ENCODE measurements at regions not wholly inside any gene's neighbourhood (a gene's known extent, or its start where the extent isn't known, plus 50 kb on each side); places are given as distances from the start of the nearest gene placed in this dataset.

- POLR2A ChIA-PET, result no interaction called here
- no peaks in the 10 kb centered on the region for H4K20me1 ChIP-seq (ENCODE audit: insufficient read depth, low read length)
- H2AFZ ChIP-seq (ENCODE audit: low read length), result no peak overlapping the region
- H3K4me3 ChIP-seq (replicated peaks in 1 of 3; ENCODE audit: insufficient read depth in 1 of 3, low read depth in 2 of 3, low read length in 3 of 3), result no peak overlapping the region
- no peaks in the 10 kb centered on the region for H3K36me3 ChIP-seq (replicated peaks in 1 of 2; ENCODE audit: control insufficient read depth in 1 of 2, insufficient read depth in 2 of 2, low read length in 2 of 2)
- BruUV-seq (replicated peaks), result no TSS peak
- no peak overlapping the region for H3K27ac ChIP-seq (ENCODE audit: extremely low read length, insufficient read depth, low read length)
- no peak for FAIRE-seq
- TF ChIP-seq ZNF282 (IDR thresholded peaks at IDR 0.05; ENCODE audit: partially characterized antibody) (no peak), MAFG (CRISPR knock-in tag; IDR thresholded peaks at IDR 0.05) (no peak), ETV5 (CRISPR knock-in tag; IDR thresholded peaks at IDR 0.05; ENCODE audit: borderline replicate concordance) (no peak), ZC3H4 (CRISPR knock-in tag; IDR thresholded peaks at IDR 0.05; ENCODE audit: borderline replicate concordance) (no peak), SCMH1 (CRISPR knock-in tag; IDR thresholded peaks at IDR 0.05; ENCODE audit: borderline replicate concordance) (no peak), ZSCAN9 (CRISPR knock-in tag; IDR thresholded peaks at IDR 0.05; ENCODE audit: borderline replicate concordance) (no peak), FOXP1 (IDR thresholded peaks at IDR 0.05) (no peak), FOXP1 (CRISPR knock-in tag; IDR thresholded peaks at IDR 0.05) (no peak)
- ATAC-seq, result no peak
- no peaks in the 10 kb centered on the region for H3K27me3 ChIP-seq (ENCODE audit: control insufficient read depth in 1 of 2, insufficient read depth in 2 of 2, low read length in 2 of 2)
- WGBS (ENCODE audit: low lambda C conversion rate), result 0% methylated on average over 1 of the region's 1 CpG
- no peak for DNase-seq (ENCODE audit: low spot score)
- in situ Hi-C loops (cut with HindIII; ENCODE audit: extremely low pct_ligation_motif_present, low pct_unique_long_range_greater_than_20kb) (no loop called here), intact Hi-C loops (cut with micrococcal nuclease; ENCODE audit: unreplicated experiment) (no loop called here)
- H3K9me3 ChIP-seq (ENCODE audit: low read length), result no peaks in the 10 kb centered on the region
- no peaks in the 10 kb centered on the region for H3K79me2 ChIP-seq (ENCODE audit: insufficient read depth, low read length)
- H3K4me1 ChIP-seq (ENCODE audit: insufficient read depth, low read length), result no peaks in the 10 kb centered on the region
- CTCF ChIA-PET (ENCODE audit: low intra/inter-chr PET ratio, low total read pairs), result no interaction called here
- no peak overlapping the region for H3K4me2 ChIP-seq (ENCODE audit: low read depth, low read length)
- H3K9ac ChIP-seq (ENCODE audit: insufficient read depth, low read depth, low read length), result no peak overlapping the region
Observed at GRCh38 chr4:116073051-116073450, 959.6 kb upstream of the NDST4 start.

- H3K36me3 ChIP-seq (replicated peaks in 1 of 2; ENCODE audit: control insufficient read depth in 1 of 2, insufficient read depth in 2 of 2, low read length in 2 of 2), result no peaks in the 10 kb centered on the region
- H3K9me3 ChIP-seq (ENCODE audit: low read length), result no peaks in the 10 kb centered on the region
- no peaks in the 10 kb centered on the region for H3K27me3 ChIP-seq (ENCODE audit: control insufficient read depth in 1 of 2, insufficient read depth in 2 of 2, low read length in 2 of 2)
- no peak overlapping the region for H3K4me3 ChIP-seq (replicated peaks in 1 of 3; ENCODE audit: insufficient read depth in 1 of 3, low read depth in 2 of 3, low read length in 3 of 3)
- intact Hi-C loops (cut with micrococcal nuclease; ENCODE audit: unreplicated experiment) (no loop called here), in situ Hi-C loops (cut with HindIII; ENCODE audit: extremely low pct_ligation_motif_present, low pct_unique_long_range_greater_than_20kb) (no loop called here)
- no peaks in the 10 kb centered on the region for H3K79me2 ChIP-seq (ENCODE audit: insufficient read depth, low read length)
- BruUV-seq (replicated peaks), result no TSS peak
- no peak overlapping the region for H3K27ac ChIP-seq (ENCODE audit: extremely low read length, insufficient read depth, low read length)
- ChIA-PET CTCF (ENCODE audit: low intra/inter-chr PET ratio, low total read pairs) (no interaction called here), POLR2A (no interaction called here)
- H3K9ac ChIP-seq (ENCODE audit: insufficient read depth, low read depth, low read length), result no peak overlapping the region
- no peak for DNase-seq (ENCODE audit: low spot score)
- no peak overlapping the region for H3K4me2 ChIP-seq (ENCODE audit: low read depth, low read length)
- FAIRE-seq, result no peak
- no peaks in the 10 kb centered on the region for H4K20me1 ChIP-seq (ENCODE audit: insufficient read depth, low read length)
- H3K4me1 ChIP-seq (ENCODE audit: insufficient read depth, low read length), result no peaks in the 10 kb centered on the region
- H2AFZ ChIP-seq (ENCODE audit: low read length), result no peak overlapping the region
- no peak for ATAC-seq
- TF ChIP-seq DZIP1 (CRISPR knock-in tag; IDR thresholded peaks at IDR 0.05) (no peak), ZNF263 (CRISPR knock-in tag; IDR thresholded peaks at IDR 0.05) (no peak), NFE2 (CRISPR knock-in tag; IDR thresholded peaks at IDR 0.05) (no peak), MYC (CRISPR knock-in tag; IDR thresholded peaks at IDR 0.05; ENCODE audit: borderline replicate concordance) (no peak), CHD4 (IDR thresholded peaks at IDR 0.05; ENCODE audit: borderline replicate concordance, low read length) (no peak), ZNF770 (CRISPR knock-in tag; IDR thresholded peaks at IDR 0.05) (no peak), RXRB (CRISPR knock-in tag; IDR thresholded peaks at IDR 0.05; ENCODE audit: borderline replicate concordance) (no peak), ZNF468 (CRISPR knock-in tag; IDR thresholded peaks at IDR 0.05) (no peak), POGZ (CRISPR knock-in tag; IDR thresholded peaks at IDR 0.05) (no peak), HOXA3 (CRISPR knock-in tag; IDR thresholded peaks at IDR 0.05) (no peak), MXI1 (IDR thresholded peaks at IDR 0.05; ENCODE audit: borderline replicate concordance, low read depth, low read length) (no peak)
Observed at GRCh38 chr4:116070283-116070682, 956.9 kb upstream of the NDST4 start.

Measured in HepG2 (cell line).